ENCODE measurements at regions not wholly inside any gene's neighbourhood (a gene's known extent, or its start where the extent isn't known, plus 50 kb on each side); places are given as distances from the start of the nearest gene placed in this dataset.

GRCh38 chr18:6542296-6542695, 127.6 kb upstream of the L3MBTL4 start:
- no peak overlapping the region for H3K4me3 Mint-ChIP-seq
- H3K4me1 Mint-ChIP-seq (ENCODE audit: low read depth) = no peaks in the 10 kb centered on the region
- intact Hi-C loops (cut with micrococcal nuclease) = loop anchor here (5.0 kb wide), 1 partner anchor 345 kb away; no protein-coding TSS in a partner anchor
- H3K27ac Mint-ChIP-seq = no peak overlapping the region
- DNase-seq = no peak
- peaks cover 1% of the 10 kb centered on the region for H3K27me3 Mint-ChIP-seq
- TF ChIP-seq CTCF (IDR thresholded peaks at IDR 0.05) = no peak
- POLR2A ChIA-PET = no interaction called here
- CTCF ChIA-PET = interaction anchor here (1.2 to 3.5 kb wide), 2 partner anchors 20 to 344 kb away, joined by 3 to 17 read pairs; no protein-coding TSS in a partner anchor
- ATAC-seq = no peak
- peaks cover 3% of the 10 kb centered on the region for H3K9me3 Mint-ChIP-seq
- no peaks in the 10 kb centered on the region for H3K36me3 Mint-ChIP-seq (ENCODE audit: low read depth)

- intact Hi-C loops (cut with micrococcal nuclease) = loop anchor here (5.0 kb wide), 1 partner anchor 344 kb away; no protein-coding TSS in a partner anchor
- Mint-ChIP-seq H3K27ac (no peak overlapping the region), H3K4me3 (no peak overlapping the region), H3K9me3 (peaks cover 3% of the 10 kb centered on the region), H3K4me1 (ENCODE audit: low read depth) (no peaks in the 10 kb centered on the region), H3K36me3 (ENCODE audit: low read depth) (no peaks in the 10 kb centered on the region), H3K27me3 (peaks cover 1% of the 10 kb centered on the region)
- ChIA-PET CTCF (interaction anchor here (0.7 to 3.5 kb wide), 4 partner anchors 12 to 343 kb away, joined by 3 to 17 read pairs (median 3); no protein-coding TSS in a partner anchor), POLR2A (no interaction called here)
- DNase-seq (no peak), ATAC-seq (no peak)
- TF ChIP-seq CTCF (IDR thresholded peaks at IDR 0.05) = peak; percentile 38
Measured at GRCh38 chr18:6543330-6543908, 128.7 kb upstream of the L3MBTL4 start.

GRCh38 chr18:6546229-6546628, 131.5 kb upstream of the L3MBTL4 start:
- ATAC-seq = no peak
- Mint-ChIP-seq H3K36me3 (ENCODE audit: low read depth) (no peaks in the 10 kb centered on the region), H3K27ac (no peak overlapping the region), H3K27me3 (peaks cover 1% of the 10 kb centered on the region), H3K4me3 (no peak overlapping the region), H3K9me3 (no peaks in the 10 kb centered on the region), H3K4me1 (ENCODE audit: low read depth) (no peaks in the 10 kb centered on the region)
- POLR2A ChIA-PET = no interaction called here
- TF ChIP-seq CTCF (IDR thresholded peaks at IDR 0.05) = no peak
- CTCF ChIA-PET = no interaction called here
- intact Hi-C loops (cut with micrococcal nuclease) = no loop called here
- no peak for DNase-seq

GRCh38 chr18:6547476-6547875, 132.8 kb upstream of the L3MBTL4 start:
- DNase-seq (no peak), ATAC-seq (no peak)
- Mint-ChIP-seq H3K9me3 (no peaks in the 10 kb centered on the region), H3K27ac (no peak overlapping the region), H3K4me1 (ENCODE audit: low read depth) (no peaks in the 10 kb centered on the region), H3K36me3 (ENCODE audit: low read depth) (no peaks in the 10 kb centered on the region), H3K27me3 (peaks cover 1% of the 10 kb centered on the region), H3K4me3 (no peak overlapping the region)
- ChIA-PET CTCF (no interaction called here), POLR2A (no interaction called here)
- intact Hi-C loops (cut with micrococcal nuclease) = no loop called here
- TF ChIP-seq CTCF (IDR thresholded peaks at IDR 0.05) = no peak

- Mint-ChIP-seq H3K36me3 (ENCODE audit: low read depth) (no peaks in the 10 kb centered on the region), H3K27ac (no peak overlapping the region), H3K4me3 (no peak overlapping the region), H3K27me3 (no peaks in the 10 kb centered on the region), H3K4me1 (ENCODE audit: low read depth) (no peaks in the 10 kb centered on the region), H3K9me3 (no peaks in the 10 kb centered on the region)
- CTCF ChIA-PET = no interaction called here
- intact Hi-C loops (cut with micrococcal nuclease) = no loop called here
- DNase-seq (no peak), ATAC-seq (no peak)
- POLR2A ChIA-PET = no interaction called here
- no peak for TF ChIP-seq CTCF (IDR thresholded peaks at IDR 0.05)
Measured at GRCh38 chr18:6553234-6553900, 138.7 kb upstream of the L3MBTL4 start.
